ENCODE measurements at regions not wholly inside any gene's neighbourhood (a gene's known extent, or its start where the extent isn't known, plus 50 kb on each side); places are given as distances from the start of the nearest gene placed in this dataset.

- H3K9ac ChIP-seq (ENCODE audit: low read length) = no peak overlapping the region
- DNase-seq = peak; percentile 7
- H3K4me1 ChIP-seq (ENCODE audit: low read length) = no peaks in the 10 kb centered on the region
Observed at GRCh38 chrX:8323356-8323755, 141.3 kb upstream of the VCX3B start.

GRCh38 chrX:8341814-8342590 lies 122.6 kb upstream of the VCX3B start:
- Histone ChIP-seq H3K27me3 (replicated peaks; ENCODE audit: insufficient read depth, low read length) (no peaks in the 10 kb centered on the region), H3K27ac (ENCODE audit: low read length) (no peak overlapping the region), H3F3A (ENCODE audit: insufficient read depth, low read length) (no peaks in the 10 kb centered on the region), H2AFZ (ENCODE audit: low read length) (no peak overlapping the region), H3K9me3 (replicated peaks; ENCODE audit: insufficient read depth, low read length) (no peaks in the 10 kb centered on the region), H3K4me3 (ENCODE audit: low read length) (no peak overlapping the region), H3K4me1 (ENCODE audit: low read length) (no peaks in the 10 kb centered on the region), H3K9ac (ENCODE audit: low read length) (no peak overlapping the region), H4K20me1 (ENCODE audit: insufficient read depth, low read length) (no peaks in the 10 kb centered on the region), H3K36me3 (replicated peaks; ENCODE audit: insufficient read depth, low read length) (no peaks in the 10 kb centered on the region), H3K79me2 (ENCODE audit: low read length) (no peaks in the 10 kb centered on the region), H3K4me2 (ENCODE audit: low read depth, low read length) (no peak overlapping the region), H3K9me2 (replicated peaks; ENCODE audit: insufficient read depth, low read length) (no peaks in the 10 kb centered on the region)
- DNase-seq = no peak
- TF ChIP-seq CTCF (IDR thresholded peaks at IDR 0.05; ENCODE audit: low read length) = no peak
- TF ChIP-seq EZH2 (optimal IDR thresholded peaks at IDR 0.05; ENCODE audit: low read depth, low read length) = no peak
- TF ChIP-seq EZH2phosphoT487 (IDR thresholded peaks at IDR 0.05; ENCODE audit: low read length) = no peak

More at GRCh38 chrX:8323356-8323755, 141.3 kb upstream of the VCX3B start:
- TF ChIP-seq EZH2 (optimal IDR thresholded peaks at IDR 0.05; ENCODE audit: low read depth, low read length) (no peak), EZH2phosphoT487 (IDR thresholded peaks at IDR 0.05; ENCODE audit: low read length) (no peak), CTCF (IDR thresholded peaks at IDR 0.05; ENCODE audit: low read length) (peak; percentile 31)
- Histone ChIP-seq H2AFZ (ENCODE audit: low read length) (no peak overlapping the region), H3K36me3 (replicated peaks; ENCODE audit: insufficient read depth, low read length) (no peaks in the 10 kb centered on the region), H3K9me2 (replicated peaks; ENCODE audit: insufficient read depth, low read length) (no peaks in the 10 kb centered on the region), H3K27me3 (replicated peaks; ENCODE audit: insufficient read depth, low read length) (no peaks in the 10 kb centered on the region), H3K4me2 (ENCODE audit: low read depth, low read length) (no peak overlapping the region), H3F3A (ENCODE audit: insufficient read depth, low read length) (no peaks in the 10 kb centered on the region), H3K27ac (ENCODE audit: low read length) (no peak overlapping the region), H3K4me3 (ENCODE audit: low read length) (no peak overlapping the region), H3K9me3 (replicated peaks; ENCODE audit: insufficient read depth, low read length) (no peaks in the 10 kb centered on the region), H4K20me1 (ENCODE audit: insufficient read depth, low read length) (no peaks in the 10 kb centered on the region), H3K79me2 (ENCODE audit: low read length) (no peaks in the 10 kb centered on the region)

GRCh38 chrX:8345473-8345872 lies 119.2 kb upstream of the VCX3B start:
- TF ChIP-seq EZH2phosphoT487 (IDR thresholded peaks at IDR 0.05; ENCODE audit: low read length) (no peak), CTCF (IDR thresholded peaks at IDR 0.05; ENCODE audit: low read length) (no peak), EZH2 (optimal IDR thresholded peaks at IDR 0.05; ENCODE audit: low read depth, low read length) (no peak)
- Histone ChIP-seq H3K4me3 (ENCODE audit: low read length) (no peak overlapping the region), H3F3A (ENCODE audit: insufficient read depth, low read length) (no peaks in the 10 kb centered on the region), H3K36me3 (replicated peaks; ENCODE audit: insufficient read depth, low read length) (no peaks in the 10 kb centered on the region), H3K9me2 (replicated peaks; ENCODE audit: insufficient read depth, low read length) (no peaks in the 10 kb centered on the region), H3K9me3 (replicated peaks; ENCODE audit: insufficient read depth, low read length) (no peaks in the 10 kb centered on the region), H3K4me1 (ENCODE audit: low read length) (no peaks in the 10 kb centered on the region), H3K9ac (ENCODE audit: low read length) (no peak overlapping the region), H3K79me2 (ENCODE audit: low read length) (no peaks in the 10 kb centered on the region), H3K4me2 (ENCODE audit: low read depth, low read length) (no peak overlapping the region), H4K20me1 (ENCODE audit: insufficient read depth, low read length) (no peaks in the 10 kb centered on the region), H3K27ac (ENCODE audit: low read length) (no peak overlapping the region), H2AFZ (ENCODE audit: low read length) (no peak overlapping the region), H3K27me3 (replicated peaks; ENCODE audit: insufficient read depth, low read length) (no peaks in the 10 kb centered on the region)
- no peak for DNase-seq
